GM18858 (cell line): ENCODE measurements at regions not wholly inside any gene's neighbourhood (a gene's known extent, or its start where the extent isn't known, plus 50 kb on each side); places are given as distances from the start of the nearest gene placed in this dataset.
"Not testable (repeated sequence)": the region's sequence is repeated elsewhere in the genome, so short reads cannot be mapped to it uniquely, and the experiment has no call there.

Experiments
- ATAC-seq: cut with Tn5 transposase; IDR thresholded peaks from one replicate; pipeline ENCODE4 v1.9.1; 2021; ENCODE audit not compliant: unreplicated experiment

DNA sequence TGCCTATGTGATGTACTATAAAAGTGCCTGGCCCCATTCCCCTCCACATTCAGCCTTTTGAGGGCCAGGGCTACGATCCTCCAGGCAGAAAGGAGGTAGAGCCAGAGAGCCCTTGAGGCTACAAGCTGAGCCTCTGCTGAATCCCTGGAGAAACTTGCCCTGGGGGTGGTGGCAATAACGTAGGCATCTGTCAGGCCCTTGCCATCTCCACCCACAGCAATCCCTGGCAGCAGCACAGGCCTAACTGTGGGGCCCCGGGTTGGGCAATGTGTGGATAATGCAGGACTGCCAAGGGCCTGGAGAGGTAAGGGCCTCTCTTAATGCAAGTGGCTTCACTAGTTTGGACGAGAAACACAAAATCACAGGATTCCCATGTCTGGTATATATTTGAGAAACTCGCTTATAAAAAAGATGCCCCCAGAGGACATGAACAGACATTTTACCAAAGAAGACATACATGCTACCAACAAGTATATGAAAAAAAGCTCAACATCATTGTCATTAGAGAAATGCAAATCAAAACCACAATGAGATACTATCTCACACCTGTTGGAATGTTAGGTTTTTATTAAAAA is 99.0 kb downstream of the QRSL1 start:
- no peak for ATAC-seq

DNA sequence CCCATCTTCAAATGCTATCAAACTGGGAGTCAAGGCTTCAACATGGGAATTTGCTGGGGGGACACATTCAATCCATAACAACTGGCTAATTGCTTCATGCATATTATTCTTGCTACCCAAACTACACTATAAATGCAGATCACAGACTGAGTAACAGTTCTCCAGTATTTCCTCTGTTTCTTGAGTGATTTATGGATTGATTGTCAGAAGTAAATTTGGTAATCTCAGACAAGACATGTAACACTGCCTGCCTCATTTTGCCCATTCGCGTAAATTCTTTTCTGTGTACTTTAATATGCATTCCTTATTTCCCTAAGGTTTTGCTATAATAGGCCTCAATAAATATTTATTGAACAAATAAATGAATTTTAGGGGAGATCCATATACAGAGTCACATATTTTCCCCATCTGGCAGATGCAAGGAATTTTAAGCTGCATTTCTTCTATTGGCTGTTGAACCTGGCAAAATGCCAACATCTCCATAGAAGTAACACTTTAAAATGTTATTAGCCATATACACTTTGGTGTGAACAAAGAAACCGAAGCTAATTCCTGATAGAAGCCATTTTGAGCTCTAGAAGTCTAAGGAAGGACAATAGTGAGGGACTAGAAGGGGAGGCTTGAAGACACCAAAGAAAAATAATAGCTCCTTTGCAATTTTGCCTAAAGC is 98.2 kb downstream of the QRSL1 start:
- no peak for ATAC-seq

DNA sequence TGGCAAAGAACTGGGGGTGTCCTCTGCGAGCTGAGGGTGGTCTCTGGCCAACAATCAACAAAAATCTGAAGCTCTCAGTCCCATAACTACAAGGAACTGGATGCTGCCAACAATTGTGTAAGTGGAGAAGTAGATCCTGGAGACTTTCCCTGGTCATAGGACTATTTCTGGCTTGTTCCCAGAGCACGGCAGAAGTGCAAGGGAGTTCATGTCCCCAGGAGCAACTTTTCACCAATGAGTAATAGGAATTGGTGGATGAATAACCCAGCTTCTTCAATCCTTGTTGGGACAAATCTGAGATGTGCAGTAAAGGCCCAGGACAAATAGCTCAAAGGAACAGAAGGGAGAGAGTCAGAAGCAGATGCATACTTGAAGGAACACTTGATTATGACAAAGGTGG is 95.5 kb downstream of the QRSL1 start:
- no peak for ATAC-seq

DNA sequence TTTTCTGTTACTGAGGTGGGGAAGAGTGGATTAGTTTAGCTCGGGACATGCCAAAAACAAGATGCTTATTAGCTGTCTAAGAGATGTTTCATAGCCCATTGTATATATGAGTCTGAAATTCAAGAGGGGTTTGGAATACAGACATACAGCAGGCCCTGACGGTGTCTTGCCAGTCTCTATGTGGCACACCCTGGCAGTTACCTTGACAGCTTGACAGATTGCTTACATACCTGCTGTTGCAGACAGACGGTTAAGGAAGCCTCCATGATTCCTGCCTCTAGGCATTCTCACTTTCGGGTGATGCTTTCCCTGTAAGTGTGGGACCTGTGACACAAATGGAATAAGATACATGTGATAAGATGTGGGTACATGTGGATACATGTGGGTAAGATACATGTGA is 95.0 kb downstream of the QRSL1 start:
- no peak for ATAC-seq

DNA sequence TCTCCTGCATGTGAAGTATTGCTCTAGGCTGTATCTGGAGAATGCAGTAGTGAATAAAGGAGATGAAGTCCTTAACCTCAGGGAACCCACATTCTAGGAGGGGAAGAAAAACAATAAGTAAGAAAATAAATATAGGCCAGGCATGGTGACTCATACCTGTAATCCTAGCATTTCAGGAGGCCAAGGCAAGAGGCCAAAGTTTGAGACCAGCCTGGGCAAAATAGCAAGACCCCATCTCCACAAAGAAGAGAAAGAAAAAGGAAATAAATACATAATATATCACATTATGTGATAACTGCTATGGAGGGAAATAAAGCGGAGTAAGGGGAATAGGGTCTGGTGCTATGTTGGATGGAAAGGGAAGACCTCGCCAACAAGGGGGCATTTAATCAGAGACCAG is 94.0 kb downstream of the QRSL1 start:
- not testable (repeated sequence) for ATAC-seq

DNA sequence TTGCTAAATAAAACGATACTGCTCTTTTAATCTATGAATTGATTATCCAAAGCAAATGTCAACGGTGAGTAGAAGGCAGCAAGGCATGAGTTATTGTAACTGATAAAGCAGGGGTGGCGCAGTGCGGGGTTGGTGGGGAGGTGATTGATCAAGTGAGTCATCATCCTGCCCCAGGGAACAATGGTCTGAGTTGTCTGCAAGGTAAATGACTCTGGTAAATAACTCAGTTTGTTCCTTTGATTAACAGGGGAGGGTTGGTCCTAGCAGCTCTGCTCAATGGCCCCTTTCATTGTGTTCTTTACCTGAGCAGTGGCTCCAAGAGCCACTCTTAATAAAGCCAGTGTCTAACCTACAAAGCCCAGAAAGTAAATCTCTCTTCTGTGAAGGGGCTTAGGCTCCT is 91.8 kb downstream of the QRSL1 start:
- ATAC-seq: not testable (repeated sequence)
